Calu3 (cell line): ENCODE measurements at regions not wholly inside any gene's neighbourhood (a gene's known extent, or its start where the extent isn't known, plus 50 kb on each side); places are given as distances from the start of the nearest gene placed in this dataset.

ENCODE experiments used
- BruUV-seq: library from RNA; stranded (reverse); fragments of 400-500 nt; replicated peaks from 2 replicates; lab custom pipeline; 2021; lab: Mats Ljungman, UMichigan
- CTCF ChIA-PET: fragments of 300-600 bp; sonication (Branson Sonifier 250); formaldehyde crosslinking; loops from one replicate; lab custom pipeline; 2022; ENCODE audit warnings: antibody characterized with exemption; lab: Charles Lee
- DNase-seq: peaks from one replicate; pipeline ENCODE4 v3.0.0; 2022
- H3K27ac Mint-ChIP-seq: one replicate; pipeline ENCODE4 v1.8.0; 2022; ENCODE audit warnings: mixed read lengths; ENCODE audit not compliant: unreplicated experiment
- H3K27me3 Mint-ChIP-seq: one replicate; pipeline ENCODE4 v1.8.0; 2022; ENCODE audit warnings: mixed read lengths; ENCODE audit not compliant: unreplicated experiment
- H3K36me3 Mint-ChIP-seq: one replicate; pipeline ENCODE4 v1.8.0; 2022; ENCODE audit warnings: mild to moderate bottlenecking, moderate library complexity, mixed read lengths; ENCODE audit not compliant: insufficient read depth, unreplicated experiment
- H3K4me1 Mint-ChIP-seq: one replicate; pipeline ENCODE4 v1.8.0; 2022; ENCODE audit warnings: mild to moderate bottlenecking, low read depth, mixed read lengths; ENCODE audit not compliant: unreplicated experiment
- H3K4me3 Mint-ChIP-seq: one replicate; pipeline ENCODE4 v1.8.0; 2022; ENCODE audit warnings: mild to moderate bottlenecking, low read depth, moderate library complexity, mixed read lengths; ENCODE audit not compliant: unreplicated experiment
- H3K9me3 Mint-ChIP-seq: one replicate; pipeline ENCODE4 v1.8.0; 2022; ENCODE audit warnings: low read depth, mixed read lengths; ENCODE audit not compliant: unreplicated experiment
- CTCF ChIP-seq: fragments of 200-600 bp; IDR thresholded peaks from one replicate; pipeline ENCODE4 v1.8.0; 2022; ENCODE audit warnings: antibody characterized with exemption; ENCODE audit not compliant: unreplicated experiment
- intact Hi-C: fragments of 100-400 bp; cut with micrococcal nuclease; formaldehyde crosslinking; loops from one replicate; pipeline ENCODE4 v1.10.0; 2022; ENCODE audit not compliant: unreplicated experiment

- Mint-ChIP-seq H3K4me1 (peaks cover 19% of the 10 kb centered on the region), H3K36me3 (peaks cover 6% of the 10 kb centered on the region), H3K27me3 (no peaks in the 10 kb centered on the region), H3K4me3 (no peak overlapping the region), H3K27ac (no peak overlapping the region), H3K9me3 (no peaks in the 10 kb centered on the region)
- CTCF ChIA-PET = interaction anchor here (0.6 to 1.3 kb wide), 6 partner anchors 41 to 1511 kb away, joined by 3 to 6 read pairs (median 4); no protein-coding TSS in a partner anchor
- BruUV-seq = no TSS peak
- intact Hi-C loops = loop anchor here (1.0 to 2.0 kb wide), 2 partner anchors 235 to 356 kb away; no protein-coding TSS in a partner anchor
- DNase-seq = no peak
- TF ChIP-seq CTCF = no peak
These were observed 259.1 kb upstream of the MKLN1 start for GRCh38 chr7:131068604-131069021.

- DNase-seq = peak; percentile 81
- TF ChIP-seq CTCF = peak; percentile 67
- Mint-ChIP-seq H3K4me3 (peak overlapping the region; percentile 50), H3K9me3 (no peaks in the 10 kb centered on the region), H3K36me3 (peaks cover 6% of the 10 kb centered on the region), H3K27ac (peak overlapping the region; percentile 58), H3K27me3 (no peaks in the 10 kb centered on the region), H3K4me1 (peaks cover 26% of the 10 kb centered on the region)
- CTCF ChIA-PET = no interaction called here
- intact Hi-C loops = loop anchor here (5.0 kb wide), 1 partner anchor 35 kb away; no protein-coding TSS in a partner anchor
- no TSS peak for BruUV-seq
These were observed 255.7 kb upstream of the MKLN1 start for GRCh38 chr7:131071786-131072504.

- peaks cover 6% of the 10 kb centered on the region for H3K36me3 Mint-ChIP-seq
- H3K9me3 Mint-ChIP-seq = no peaks in the 10 kb centered on the region
- peak overlapping the region; percentile 50 for H3K4me3 Mint-ChIP-seq
- DNase-seq = no peak
- peaks cover 20% of the 10 kb centered on the region for H3K4me1 Mint-ChIP-seq
- H3K27ac Mint-ChIP-seq = peak overlapping the region; percentile 58
- TF ChIP-seq CTCF = no peak
- CTCF ChIA-PET = interaction anchor here (0.6 kb wide), 1 partner anchor 435 kb away, joined by 3 read pairs; no protein-coding TSS in a partner anchor
- BruUV-seq = TSS peak; percentile 89
- H3K27me3 Mint-ChIP-seq = no peaks in the 10 kb centered on the region
- intact Hi-C loops = loop anchor here (5.0 kb wide), 1 partner anchor 35 kb away; no protein-coding TSS in a partner anchor
These were observed 255.1 kb upstream of the MKLN1 start for GRCh38 chr7:131072505-131073091.

GRCh38 chr7:131074043-131074442 lies 253.6 kb upstream of the MKLN1 start:
- no peak for TF ChIP-seq CTCF
- intact Hi-C loops = loop anchor here (5.0 kb wide), 1 partner anchor 33 kb away; no protein-coding TSS in a partner anchor

More at GRCh38 chr7:131074043-131074442, 253.6 kb upstream of the MKLN1 start:
- CTCF ChIA-PET = no interaction called here
- no peaks in the 10 kb centered on the region for H3K27me3 Mint-ChIP-seq
- peaks cover 17% of the 10 kb centered on the region for H3K4me1 Mint-ChIP-seq
- no peak overlapping the region for H3K27ac Mint-ChIP-seq
- no peaks in the 10 kb centered on the region for H3K9me3 Mint-ChIP-seq
- no peak overlapping the region for H3K4me3 Mint-ChIP-seq
- H3K36me3 Mint-ChIP-seq = peaks cover 6% of the 10 kb centered on the region
- DNase-seq = no peak
- no TSS peak for BruUV-seq
